IMR-90 (cell line): ENCODE measurements at regions not wholly inside any gene's neighbourhood (a gene's known extent, or its start where the extent isn't known, plus 50 kb on each side); places are given as distances from the start of the nearest gene placed in this dataset.

Experiments
- ATAC-seq: fragments of 200-7000 bp; cut with Tn5 transposase; 2 replicates; pipeline ENCODE4 v1.9.1; 2020; ENCODE audit warnings: low read depth, mild to moderate bottlenecking, moderate library complexity
- BruUV-seq: library from RNA; stranded (reverse); fragments of 400-500 nt; replicated peaks from 2 replicates; lab custom pipeline; 2021; lab: Mats Ljungman, UMichigan
- CTCF ChIA-PET: fragments of 300-600 bp; formaldehyde crosslinking; extraction: SDS; loops from one replicate; lab custom pipeline; 2021; ENCODE audit warnings: antibody characterized with exemption; lab: Yijun Ruan, JAX
- POLR2A ChIA-PET: fragments of 300-600 bp; sonication (Branson Sonifier 250); formaldehyde crosslinking; loops from one replicate; lab custom pipeline; 2022; ENCODE audit warnings: antibody characterized with exemption; ENCODE audit not compliant: unreplicated experiment; lab: Charles Lee
- DNase-seq: peaks from one replicate; pipeline ENCODE4 v3.0.0; 2013
- H2AFZ ChIP-seq: replicated peaks from 2 replicates; pipeline ENCODE3; 2013; ENCODE audit warnings: low read length, mild to moderate bottlenecking; ENCODE audit not compliant: poor library complexity
- H2AK5ac ChIP-seq: 2 replicates; pipeline ENCODE4 v1.6.1; 2013; ENCODE audit warnings: low read depth, low read length, inconsistent platforms
- H2AK9ac ChIP-seq: replicated peaks from 2 replicates; pipeline ENCODE3; 2013; ENCODE audit warnings: mild to moderate bottlenecking, low read depth, low read length, moderate library complexity; ENCODE audit not compliant: poor library complexity
- H2BK120ac ChIP-seq: 2 replicates; pipeline ENCODE4 v1.6.1; 2013; ENCODE audit warnings: low read depth, low read length, inconsistent platforms
- H2BK15ac ChIP-seq: 3 replicates; pipeline ENCODE4 v1.6.1; 2013; ENCODE audit warnings: low read depth, low read length, inconsistent platforms
- H2BK20ac ChIP-seq: 2 replicates; pipeline ENCODE4 v1.6.1; 2013; ENCODE audit warnings: low read depth, mild to moderate bottlenecking, inconsistent platforms, low read length, moderate library complexity
- H2BK5ac ChIP-seq: 2 replicates; pipeline ENCODE4 v1.6.1; 2013; ENCODE audit warnings: mild to moderate bottlenecking, low read depth, low read length, inconsistent platforms; ENCODE audit not compliant: poor library complexity, severe bottlenecking
- H3K14ac ChIP-seq: replicated peaks from 2 replicates; pipeline ENCODE4 v1.6.1; 2013; ENCODE audit warnings: low read depth, low read length, inconsistent platforms
- H3K18ac ChIP-seq: 2 replicates; pipeline ENCODE4 v1.6.1; 2013; ENCODE audit warnings: low read depth, low read length, control low read depth
- H3K23ac ChIP-seq: 2 replicates; pipeline ENCODE4 v1.6.1; 2013; ENCODE audit warnings: low read depth, low read length, inconsistent platforms
- H3K27ac ChIP-seq: 2 replicates; pipeline ENCODE4 v1.5.1; 2013; ENCODE audit warnings: mild to moderate bottlenecking, control low read depth, low read length; ENCODE audit not compliant: insufficient read depth
- H3K27me3 ChIP-seq: 2 replicates; pipeline ENCODE4 v1.6.1; 2013; ENCODE audit warnings: low read length; ENCODE audit not compliant: control insufficient read depth, insufficient read depth
- H3K36me3 ChIP-seq: 2 replicates; pipeline ENCODE4 v1.6.1; 2013; ENCODE audit warnings: low read length, mixed read lengths; ENCODE audit not compliant: control insufficient read depth, insufficient read depth
- H3K4ac ChIP-seq: 2 replicates; pipeline ENCODE4 v1.6.1; 2013; ENCODE audit warnings: low read depth, low read length, inconsistent platforms
- H3K4me1 ChIP-seq: 2 replicates; pipeline ENCODE4 v1.6.1; 2013; ENCODE audit warnings: low read length, mixed read lengths; ENCODE audit not compliant: control insufficient read depth, insufficient read depth
- H3K4me2 ChIP-seq: 2 replicates; pipeline ENCODE4 v1.6.1; 2013; ENCODE audit warnings: low read depth, mild to moderate bottlenecking, control low read depth, low read length, moderate library complexity
- H3K4me3 ChIP-seq: 2 replicates; pipeline ENCODE4 v1.5.1; 2013; ENCODE audit warnings: low read depth, mild to moderate bottlenecking, control low read depth, low read length, moderate library complexity; ENCODE audit not compliant: insufficient read depth
- H3K56ac ChIP-seq: 2 replicates; pipeline ENCODE4 v1.6.1; 2013; ENCODE audit warnings: low read length, inconsistent platforms; ENCODE audit not compliant: insufficient read depth; ENCODE audit errors: extremely low read depth
- H3K79me1 ChIP-seq, 2 experiments: 2 replicates each; pipeline ENCODE4 v1.6.1; 2013; ENCODE audit warnings: low read length in 2 of 2, inconsistent platforms in 1 of 2, low read depth in 1 of 2
- H3K9ac ChIP-seq: 2 replicates; pipeline ENCODE4 v1.6.1; 2013; ENCODE audit warnings: low read depth, low read length, control low read depth
- H3K9me1 ChIP-seq: 2 replicates; pipeline ENCODE4 v1.6.1; 2013; ENCODE audit warnings: low read length, inconsistent platforms; ENCODE audit not compliant: insufficient read depth
- H3K9me3 ChIP-seq: 2 replicates; pipeline ENCODE4 v1.6.1; 2013; ENCODE audit warnings: low read length; ENCODE audit not compliant: control insufficient read depth, insufficient read depth
- H4K20me1 ChIP-seq: 2 replicates; pipeline ENCODE4 v1.6.1; 2013; ENCODE audit warnings: low read length, inconsistent platforms; ENCODE audit not compliant: insufficient read depth
- H4K5ac ChIP-seq: 2 replicates; pipeline ENCODE4 v1.6.1; 2013; ENCODE audit warnings: mild to moderate bottlenecking, low read depth, low read length, control low read depth
- H4K8ac ChIP-seq, 2 experiments: 2 replicates each; pipeline ENCODE4 v1.6.1; 2013; ENCODE audit warnings: low read depth in 2 of 2, low read length in 2 of 2, control low read depth in 1 of 2, inconsistent platforms in 1 of 2
- H4K91ac ChIP-seq: 2 replicates; pipeline ENCODE4 v1.6.1; 2013; ENCODE audit warnings: low read depth, low read length, inconsistent platforms; ENCODE audit not compliant: insufficient read depth
- BHLHE40 ChIP-seq: fragments of 150-350 bp; IDR thresholded peaks from 2 replicates; pipeline ENCODE4 v1.6.1; 2016; ENCODE audit warnings: mild to moderate bottlenecking, low read depth, low read length
- CHD1 ChIP-seq: IDR thresholded peaks from 2 replicates; pipeline ENCODE4 v1.6.1; 2012; ENCODE audit warnings: low read depth, low read length, improper control_type of control experiment
- ELK1 ChIP-seq: fragments of 150-350 bp; IDR thresholded peaks from 2 replicates; pipeline ENCODE4 v1.6.1; 2016; ENCODE audit warnings: low read depth, mild to moderate bottlenecking, low read length, moderate library complexity, borderline replicate concordance
- FOS ChIP-seq: fragments of 150-350 bp; IDR thresholded peaks from 2 replicates; pipeline ENCODE4 v1.6.1; 2016; ENCODE audit warnings: low read depth, low read length
- MAFK ChIP-seq: IDR thresholded peaks from 2 replicates; pipeline ENCODE4 v1.6.1; 2012; ENCODE audit warnings: low read depth, low read length, improper control_type of control experiment
- MAZ ChIP-seq: IDR thresholded peaks from 2 replicates; pipeline ENCODE4 v1.6.1; 2012; ENCODE audit warnings: low read depth, mild to moderate bottlenecking, low read length, improper control_type of control experiment, moderate library complexity, borderline replicate concordance
- MXI1 ChIP-seq: IDR thresholded peaks from 2 replicates; pipeline ENCODE4 v1.6.1; 2012; ENCODE audit warnings: low read depth, mild to moderate bottlenecking, low read length, moderate library complexity, borderline replicate concordance
- NFE2L2 ChIP-seq: fragments of 150-350 bp; IDR thresholded peaks from 2 replicates; pipeline ENCODE4 v1.6.1; 2016; ENCODE audit warnings: low read depth, mild to moderate bottlenecking, low read length
- POLR2A ChIP-seq: IDR thresholded peaks from 2 replicates; pipeline ENCODE4 v1.6.1; 2012; ENCODE audit warnings: mild to moderate bottlenecking, low read depth, low read length
- RAD21 ChIP-seq: IDR thresholded peaks from 2 replicates; pipeline ENCODE4 v1.6.1; 2012; ENCODE audit warnings: low read length, improper control_type of control experiment
- RFX5 ChIP-seq: IDR thresholded peaks from 2 replicates; pipeline ENCODE4 v1.8.0; 2012; ENCODE audit warnings: low read depth, mild to moderate bottlenecking, low read length, moderate library complexity
- SMC3 ChIP-seq: fragments of 150-350 bp; IDR thresholded peaks from 2 replicates; pipeline ENCODE4 v1.6.1; 2016; ENCODE audit warnings: low read depth, mild to moderate bottlenecking, antibody characterized with exemption, low read length, moderate library complexity
- USF2 ChIP-seq: fragments of 150-350 bp; IDR thresholded peaks from 2 replicates; pipeline ENCODE4 v1.6.1; 2017; ENCODE audit warnings: mild to moderate bottlenecking, antibody characterized with exemption, low read length, low read depth
- dilution Hi-C: fragments of 300-500 bp; cut with HindIII; formaldehyde crosslinking; loops from one replicate; pipeline ENCODE4 v1.14.3; 2018; ENCODE audit warnings: low sequenced_read_pairs; ENCODE audit not compliant: unreplicated experiment
- in situ Hi-C: fragments of 300-500 bp; cut with MboI; formaldehyde crosslinking; loops from 3 replicates; pipeline ENCODE4 v1.14.3; 2019; ENCODE audit warnings: low sequenced_read_pairs, inconsistent platforms, mixed read lengths
- intact Hi-C: fragments of 100-400 bp; cut with micrococcal nuclease; formaldehyde crosslinking; loops from 2 replicates; pipeline ENCODE4 v1.10.0; 2022

- no peak overlapping the region for H3K9ac ChIP-seq
- H3K4me3 ChIP-seq = no peak overlapping the region
- no peak overlapping the region for H2AK9ac ChIP-seq
- ATAC-seq (no peak), DNase-seq (no peak)
- H2BK20ac ChIP-seq = no peak overlapping the region
- no peak overlapping the region for H3K56ac ChIP-seq
- H4K8ac ChIP-seq = no peak overlapping the region
- no TSS peak for BruUV-seq
- H4K20me1 ChIP-seq = no peaks in the 10 kb centered on the region
- H2AFZ ChIP-seq = no peak overlapping the region
- dilution Hi-C loops (no loop called here), in situ Hi-C loops (no loop called here), intact Hi-C loops (no loop called here)
- no peaks in the 10 kb centered on the region for H3K36me3 ChIP-seq
- no peak for TF ChIP-seq MAFK
- TF ChIP-seq MAZ = no peak
- no peak for TF ChIP-seq BHLHE40
- no peak for TF ChIP-seq CHD1
- TF ChIP-seq USF2 = no peak
- TF ChIP-seq RFX5 = no peak
- TF ChIP-seq RAD21 = no peak
- TF ChIP-seq POLR2A = no peak
- no peak for TF ChIP-seq MXI1
- no peak for TF ChIP-seq ELK1
- no peak for TF ChIP-seq SMC3
- no peak for TF ChIP-seq NFE2L2
- no peak for TF ChIP-seq FOS
- H4K5ac ChIP-seq = no peak overlapping the region
- no peak overlapping the region for H2BK120ac ChIP-seq
- H2BK5ac ChIP-seq = no peak overlapping the region
- ChIA-PET POLR2A (no interaction called here), CTCF (no interaction called here)
- H4K91ac ChIP-seq = no peak overlapping the region
- H3K18ac ChIP-seq = no peak overlapping the region
- H2AK5ac ChIP-seq = no peak overlapping the region
- H3K4me1 ChIP-seq = no peaks in the 10 kb centered on the region
- H3K9me1 ChIP-seq = no peaks in the 10 kb centered on the region
- no peak overlapping the region for H3K14ac ChIP-seq
- H3K27ac ChIP-seq = no peak overlapping the region
- H3K4ac ChIP-seq = no peak overlapping the region
- no peaks in the 10 kb centered on the region for H3K79me1 ChIP-seq
- H3K4me2 ChIP-seq = no peak overlapping the region
- no peak overlapping the region for H3K23ac ChIP-seq
- no peaks in the 10 kb centered on the region for H3K9me3 ChIP-seq
- no peaks in the 10 kb centered on the region for H3K27me3 ChIP-seq
- no peak overlapping the region for H2BK15ac ChIP-seq
Measured at GRCh38 chr2:41464395-41464794, 583.4 kb upstream of the PKDCC start.
